ENCODE measurements at regions not wholly inside any gene's neighbourhood (a gene's known extent, or its start where the extent isn't known, plus 50 kb on each side); places are given as distances from the start of the nearest gene placed in this dataset.

DNA sequence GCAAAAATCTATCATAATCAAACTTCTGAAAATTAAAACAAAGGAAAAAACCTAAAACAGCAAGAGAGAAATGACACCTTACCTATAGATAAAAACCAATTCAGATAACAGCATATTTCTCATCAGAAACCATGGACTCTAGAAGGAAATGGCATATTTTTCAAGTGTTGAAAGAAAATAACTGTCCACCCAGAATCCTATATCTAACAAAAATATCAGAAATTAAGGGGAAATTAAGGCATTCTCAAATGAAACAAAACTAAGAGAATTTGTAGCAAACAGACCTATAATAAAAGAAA lies 257.2 kb downstream of the ANAPC1 start:
- FAIRE-seq, result no peak

GRCh38 chr2:111627256-111627655 lies 256.7 kb downstream of the ANAPC1 start:
- no peak for FAIRE-seq

DNA sequence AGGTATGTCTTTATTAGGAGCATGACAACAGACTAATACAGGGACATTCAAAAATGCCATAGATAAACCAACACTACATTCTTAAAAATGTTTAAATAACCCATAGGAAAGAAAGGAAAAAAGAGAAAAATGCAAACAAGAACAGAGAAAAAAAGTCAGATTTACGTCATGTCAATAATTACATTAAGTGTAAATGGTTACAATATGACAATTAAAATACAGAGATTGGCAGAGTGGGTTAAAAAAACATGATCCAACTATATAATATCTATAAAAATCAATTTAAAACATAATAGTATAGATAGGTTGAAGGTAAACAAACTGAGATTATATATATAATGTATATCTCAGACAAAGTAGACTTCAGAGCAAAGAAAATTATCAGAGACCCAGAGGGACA lies 255.8 kb downstream of the ANAPC1 start:
- FAIRE-seq, result no peak

GRCh38 chr2:111629983-111630382 lies 254.0 kb downstream of the ANAPC1 start:
- FAIRE-seq, result no peak

GRCh38 chr2:111632661-111633060 lies 251.3 kb downstream of the ANAPC1 start:
- no peak for FAIRE-seq

- FAIRE-seq, result no peak
These were observed 250.8 kb downstream of the ANAPC1 start for GRCh38 chr2:111633189-111633588.

DNA sequence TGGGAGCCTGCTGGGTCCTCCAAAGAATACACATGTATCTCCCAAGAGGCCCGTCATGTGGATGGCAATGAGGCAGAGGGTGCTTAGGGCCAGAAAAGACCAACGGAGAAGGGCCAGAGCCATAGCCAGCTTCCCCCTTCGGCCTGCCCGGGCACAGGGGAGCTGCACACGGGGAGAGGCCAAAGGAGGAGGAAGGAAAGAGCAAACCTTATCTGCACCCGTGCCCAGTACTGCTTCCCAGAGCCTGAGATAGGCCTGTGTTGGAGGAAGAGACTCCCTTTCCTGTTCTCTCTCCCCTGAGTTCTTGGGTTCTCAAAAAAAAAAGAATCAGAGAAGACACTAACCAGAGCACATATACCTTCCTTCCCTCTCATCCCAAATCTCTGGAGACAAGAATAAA lies 250.3 kb downstream of the ANAPC1 start:
- FAIRE-seq, result no peak

- no peak for FAIRE-seq
These were observed 249.8 kb downstream of the ANAPC1 start for GRCh38 chr2:111634050-111634794.

GRCh38 chr2:111634995-111635538 lies 248.9 kb downstream of the ANAPC1 start:
- FAIRE-seq, result no peak

- FAIRE-seq, result no peak
These were observed 247.1 kb downstream of the ANAPC1 start for GRCh38 chr2:111636905-111637304.

- no peak for FAIRE-seq
These were observed 245.6 kb downstream of the ANAPC1 start for GRCh38 chr2:111638274-111638877.

DNA sequence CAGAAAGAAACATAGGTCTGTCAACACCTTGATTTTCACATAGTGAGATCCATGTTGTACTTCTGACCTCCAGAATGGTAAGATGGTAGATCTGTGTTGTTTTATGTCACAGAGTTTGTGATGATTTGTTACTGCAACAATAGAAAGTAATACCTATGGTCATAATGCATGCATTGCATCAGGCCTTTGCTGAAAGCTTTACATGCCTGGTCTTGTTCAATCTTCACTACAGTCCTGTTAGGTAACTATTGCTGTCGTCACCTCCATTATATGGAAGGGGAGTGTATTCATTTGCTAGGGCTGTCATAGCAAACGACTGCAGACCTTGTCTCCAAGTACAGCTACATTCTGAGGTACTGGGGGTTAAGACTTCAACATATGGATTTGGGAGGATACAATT lies 243.5 kb downstream of the ANAPC1 start:
- no peak for FAIRE-seq

DNA sequence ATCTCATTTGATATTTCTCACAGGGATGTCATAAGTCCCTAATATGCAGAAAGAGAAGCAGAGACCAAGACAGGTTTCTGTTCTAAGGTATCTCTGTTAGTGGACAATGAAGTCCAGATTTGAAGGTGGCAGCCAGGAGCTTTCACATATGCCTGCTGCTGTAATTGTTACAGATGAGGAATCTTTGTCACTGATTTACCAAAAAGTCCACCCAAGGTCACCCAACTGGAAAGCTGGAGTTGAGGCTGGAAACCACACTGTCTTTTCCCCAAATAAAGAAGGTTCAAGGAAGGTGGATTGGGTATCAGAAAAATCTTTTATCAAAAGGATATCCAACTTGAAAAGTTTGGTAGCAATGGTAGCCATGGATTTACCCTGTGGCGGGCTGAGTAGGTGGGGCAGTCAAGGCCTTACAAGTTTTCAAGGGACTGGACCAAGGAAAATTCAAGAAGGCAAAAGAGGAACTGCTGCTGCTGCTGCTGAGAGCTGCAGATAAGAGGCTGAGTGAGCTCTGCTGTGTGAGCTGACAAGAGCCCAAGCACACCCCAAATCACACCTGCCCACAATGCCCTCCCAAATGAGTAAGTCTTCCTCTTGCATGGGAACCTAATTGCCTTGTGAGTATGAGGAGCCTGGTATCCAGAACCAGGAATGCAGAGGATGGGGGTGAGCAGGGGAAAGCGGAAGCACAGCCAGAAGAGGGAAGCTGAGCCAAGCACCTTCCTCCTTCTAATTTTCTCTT lies 241.2 kb downstream of the ANAPC1 start:
- no peak for FAIRE-seq

DNA sequence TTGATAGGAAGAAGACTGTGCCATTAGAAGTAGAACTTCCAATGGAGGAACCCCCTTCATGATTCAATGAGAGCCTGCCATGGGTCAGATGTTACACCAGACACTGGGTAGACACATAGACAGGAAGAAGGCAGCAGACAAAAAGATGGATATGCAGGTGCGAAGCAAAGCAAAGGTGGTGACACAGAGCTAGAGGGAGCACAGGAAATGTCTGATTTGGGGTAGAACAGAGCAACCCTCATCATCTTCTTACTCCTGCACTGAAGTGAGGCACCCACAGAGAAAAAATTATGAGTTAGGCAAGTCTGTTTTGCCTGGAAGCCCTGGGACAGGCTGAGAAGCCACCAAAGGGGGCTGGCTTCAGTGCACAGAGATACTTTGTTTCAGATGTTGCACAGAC lies 240.2 kb downstream of the ANAPC1 start:
- FAIRE-seq, result no peak

DNA sequence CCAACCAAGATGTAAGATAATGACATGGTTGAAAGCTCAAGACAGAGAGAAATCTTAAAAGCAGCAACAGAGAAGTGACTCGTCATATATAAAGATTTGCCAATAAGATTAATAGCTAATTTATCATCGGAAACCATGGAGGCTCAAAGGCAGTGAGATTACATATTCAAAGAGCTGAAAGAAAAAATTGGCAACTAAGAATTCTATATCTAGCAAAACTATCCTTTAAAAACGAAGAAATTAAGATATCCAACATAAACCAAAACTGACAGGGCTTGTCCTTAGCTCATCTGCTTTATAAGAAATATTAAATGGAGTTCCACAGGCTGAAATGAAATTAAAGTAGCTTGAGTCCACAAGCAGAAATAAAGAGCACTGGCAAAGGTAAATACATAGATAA lies 236.6 kb downstream of the ANAPC1 start:
- no peak for FAIRE-seq

- no peak for FAIRE-seq
These were observed 232.0 kb downstream of the ANAPC1 start for GRCh38 chr2:111652038-111652437.

- FAIRE-seq, result no peak
These were observed 231.3 kb downstream of the ANAPC1 start for GRCh38 chr2:111652681-111653080.

DNA sequence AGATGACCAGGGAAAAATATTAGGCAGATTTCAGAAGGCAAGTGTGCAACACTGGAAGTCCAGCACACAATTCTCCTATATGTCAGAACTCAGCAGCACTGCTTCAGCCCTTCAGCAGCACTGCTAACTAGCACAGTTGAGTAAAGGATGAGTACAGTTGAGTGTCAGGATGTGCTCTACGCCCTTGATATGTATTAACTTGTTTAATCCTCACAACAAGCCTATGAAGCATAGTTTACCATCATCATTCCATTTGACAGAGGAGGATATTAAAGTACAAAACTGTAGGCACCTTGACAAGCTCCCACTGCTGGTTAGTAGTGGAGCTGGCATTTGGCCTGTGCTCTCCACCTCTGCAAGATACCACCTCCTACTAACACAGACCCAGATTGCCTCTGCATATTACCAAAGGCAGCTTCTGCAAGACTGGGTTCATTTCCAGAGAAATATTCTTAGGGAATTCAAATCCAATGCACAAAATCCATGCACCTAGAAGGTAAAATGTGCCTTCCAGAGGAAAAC lies 230.8 kb downstream of the ANAPC1 start:
- no peak for FAIRE-seq

DNA sequence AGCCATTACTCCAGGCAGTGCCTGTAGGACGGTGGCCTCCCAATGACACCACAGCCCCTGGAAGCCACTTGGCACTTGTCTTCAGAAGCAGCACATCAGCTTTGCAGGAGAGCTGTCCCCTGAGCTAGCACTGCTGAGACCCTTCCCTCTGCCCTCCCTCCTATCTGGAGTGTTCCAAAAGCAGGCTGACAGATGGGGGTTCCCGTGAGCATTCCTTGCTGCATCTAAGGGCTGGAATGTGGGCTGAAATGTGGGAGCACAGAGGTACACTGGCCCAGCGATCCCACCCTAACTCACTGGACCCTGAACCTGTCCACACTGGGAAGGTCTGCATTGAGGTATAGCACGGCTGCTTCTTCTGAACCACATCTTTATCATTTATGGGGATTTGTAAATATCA lies 230.1 kb downstream of the ANAPC1 start:
- no peak for FAIRE-seq

DNA sequence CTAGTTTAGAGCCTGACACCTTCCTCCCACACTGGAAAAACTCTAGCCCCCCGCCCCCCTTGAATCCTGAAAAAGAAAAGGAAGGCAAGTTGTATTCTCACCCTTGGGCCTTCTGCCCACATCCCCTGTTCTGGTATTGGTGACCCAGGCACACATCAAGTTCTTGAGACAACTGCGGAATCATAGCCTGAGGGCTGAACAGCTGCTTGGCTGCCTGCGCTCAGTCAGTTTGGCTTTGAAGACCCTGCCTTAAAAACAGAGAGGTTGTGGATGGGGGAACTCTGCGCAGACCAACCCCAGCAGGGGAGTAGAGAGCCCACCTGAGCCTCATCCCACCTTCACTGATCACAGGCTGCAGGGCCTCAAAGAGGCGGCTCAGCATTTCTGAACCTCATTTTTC lies 229.2 kb downstream of the ANAPC1 start:
- FAIRE-seq, result no peak

GRCh38 chr2:111656436-111656835 lies 227.6 kb downstream of the ANAPC1 start:
- FAIRE-seq, result no peak

GRCh38 chr2:111656894-111657293 lies 227.1 kb downstream of the ANAPC1 start:
- no peak for FAIRE-seq

DNA sequence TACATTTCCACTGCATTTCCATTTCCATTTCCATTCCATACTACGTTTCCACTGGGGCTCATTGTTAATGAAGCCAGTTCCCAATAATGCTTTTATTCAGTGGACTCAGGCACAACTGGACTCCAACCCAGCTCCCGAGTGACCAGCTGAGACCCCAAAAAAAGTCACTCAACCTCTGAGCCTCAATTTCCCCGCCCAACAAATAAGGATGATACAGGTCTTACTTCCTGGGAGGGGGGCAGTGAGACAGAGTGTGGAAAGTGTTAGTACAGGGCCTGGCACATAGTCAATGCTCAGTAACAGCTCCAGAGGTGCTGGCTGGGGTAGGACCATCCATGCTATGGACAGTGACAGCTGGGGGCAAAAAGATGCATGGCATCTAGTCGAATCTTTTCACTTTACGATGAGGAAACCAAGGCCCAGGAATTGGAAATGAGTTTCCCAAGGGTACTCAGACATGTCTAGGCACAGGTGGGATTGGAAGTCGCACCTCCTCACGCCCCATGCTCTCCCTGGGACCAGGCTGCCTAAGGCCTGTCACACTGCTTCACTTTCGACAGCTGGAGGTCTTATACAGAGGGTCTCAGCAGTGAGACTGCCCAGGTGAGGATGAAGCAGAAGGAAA lies 226.5 kb downstream of the ANAPC1 start:
- FAIRE-seq, result no peak
